ENCODE measurements at regions not wholly inside any gene's neighbourhood (a gene's known extent, or its start where the extent isn't known, plus 50 kb on each side); places are given as distances from the start of the nearest gene placed in this dataset.

DNA sequence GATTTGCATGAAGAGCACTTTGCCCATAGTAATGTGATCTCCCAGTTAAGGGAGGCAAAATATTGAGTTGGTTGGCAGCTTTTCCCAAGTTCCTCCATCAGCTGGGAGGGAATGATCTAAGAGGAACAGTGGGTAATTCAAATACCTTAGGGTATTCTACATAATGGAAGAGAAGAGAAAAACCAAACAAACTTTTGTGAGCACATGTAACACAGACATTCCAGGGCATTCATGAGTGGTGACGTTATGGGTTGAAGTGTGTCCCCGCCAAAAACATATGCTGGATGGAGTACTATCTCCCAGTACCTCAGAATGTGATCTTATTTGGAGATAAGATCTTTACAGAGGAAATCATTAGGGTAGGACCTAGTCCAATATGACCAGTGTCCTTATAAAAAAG, 220.1 kb downstream of the FOXO1 start:
- DNase-seq (ENCODE audit: low read depth), result peak; percentile 85

DNA sequence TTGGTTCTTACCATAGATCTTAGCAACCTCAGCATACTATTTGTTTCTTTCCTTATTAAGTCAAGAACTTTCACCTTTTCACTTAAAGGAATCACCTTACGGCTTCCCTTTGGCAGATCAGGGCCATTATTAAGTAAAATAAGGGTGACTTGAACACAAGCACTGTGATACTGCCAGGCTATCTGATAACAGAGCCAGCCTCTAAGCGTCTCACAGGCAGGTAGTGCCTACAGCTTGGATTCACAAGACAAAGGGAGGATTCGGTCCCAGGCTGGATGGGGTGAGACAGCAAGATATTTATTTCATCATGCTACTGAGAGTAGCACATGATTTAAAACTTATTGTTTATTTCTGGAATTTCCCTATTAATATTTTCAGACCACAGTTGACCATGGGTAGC, 218.6 kb downstream of the FOXO1 start:
- DNase-seq (ENCODE audit: low read depth), result no peak

DNA sequence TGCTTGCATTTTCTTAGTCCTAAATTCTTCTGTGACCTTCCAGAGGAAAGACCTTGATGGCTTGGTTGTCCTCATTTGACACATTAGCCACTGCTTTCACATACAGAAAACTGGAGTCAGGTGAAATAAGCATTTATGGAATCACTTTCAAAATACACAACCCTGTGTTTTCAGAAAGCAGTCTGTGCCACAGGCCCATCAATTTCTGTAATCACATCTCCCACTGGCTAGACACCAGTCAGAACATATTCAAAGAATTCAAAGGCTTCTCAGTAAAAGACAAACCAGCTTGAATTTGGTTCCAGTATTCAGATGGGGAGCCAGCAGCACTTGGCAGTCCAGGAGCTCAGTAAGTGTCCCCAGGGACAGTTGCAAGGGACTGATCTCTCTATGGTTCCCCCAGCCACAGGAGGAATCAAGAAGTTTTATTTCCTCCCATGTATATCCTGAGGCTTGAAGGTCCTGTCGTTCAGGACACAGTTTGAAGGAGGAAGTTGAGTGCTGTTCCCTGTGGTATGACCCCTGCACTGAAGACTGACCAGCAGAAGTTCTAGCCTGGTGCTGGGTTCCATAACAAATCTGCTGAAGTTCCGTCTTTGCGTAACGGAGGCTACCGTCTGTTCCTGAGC, 214.3 kb downstream of the FOXO1 start:
- no peak for DNase-seq (ENCODE audit: low read depth)

DNA sequence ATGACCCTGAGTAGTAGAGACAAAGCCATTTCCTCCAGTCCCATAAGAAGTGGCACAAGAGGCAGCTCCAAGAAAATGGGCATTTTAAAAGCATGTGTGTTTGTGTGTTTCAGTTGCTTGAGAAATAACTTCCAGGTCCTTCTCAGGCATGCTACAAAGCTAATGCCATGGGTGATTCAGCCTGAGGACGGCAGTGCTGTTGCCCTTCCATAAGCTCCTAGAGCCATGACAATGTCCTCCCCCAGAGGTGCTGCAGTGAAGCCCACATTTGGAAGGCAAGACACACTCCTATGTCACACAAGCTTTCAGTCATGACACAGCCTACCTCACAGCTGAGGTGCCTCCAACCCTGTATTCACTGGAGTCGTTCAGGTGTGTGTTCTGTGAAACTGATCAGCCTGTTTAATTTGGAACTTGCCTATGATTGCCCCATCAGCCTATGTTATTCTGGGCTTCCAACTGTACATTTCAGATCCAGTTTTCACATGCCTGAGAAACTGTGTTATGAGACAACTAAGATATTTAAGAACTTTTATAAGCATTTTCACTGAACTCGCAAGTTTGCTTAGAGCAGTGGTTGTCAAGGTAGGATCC, 213.6 kb downstream of the FOXO1 start:
- peak; percentile 39 for DNase-seq (ENCODE audit: low read depth)

DNA sequence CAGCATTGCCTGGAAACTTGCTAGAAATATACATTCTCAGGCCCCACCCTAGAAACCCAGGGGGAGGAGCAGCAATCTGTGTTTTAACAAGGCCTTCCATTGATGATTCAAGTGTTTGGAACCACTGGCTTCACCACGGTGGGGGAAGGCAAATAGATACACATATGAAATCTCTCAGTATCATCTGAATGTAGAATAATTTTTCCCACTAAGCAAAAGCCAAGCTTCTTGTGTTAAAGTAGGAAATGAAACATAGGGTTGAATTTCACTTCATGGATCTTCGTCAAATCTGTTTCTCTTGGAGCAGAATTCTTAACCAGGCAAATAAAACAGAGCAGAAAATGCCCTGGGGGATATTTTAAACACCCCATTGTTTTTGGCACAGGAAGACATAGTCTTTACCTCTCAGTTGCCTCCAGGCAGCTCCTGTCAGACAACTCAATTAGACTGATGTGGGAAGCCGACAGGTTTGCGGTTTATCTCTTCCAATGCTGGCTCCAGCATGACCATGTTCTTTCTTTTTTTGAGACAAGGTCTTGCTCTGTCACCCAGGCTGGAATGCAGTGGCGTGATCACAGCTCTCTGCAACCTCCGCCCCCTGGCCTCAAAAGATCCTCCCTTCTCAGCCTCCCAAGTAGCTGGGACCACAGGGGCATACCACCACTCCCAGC, 213.0 kb downstream of the FOXO1 start:
- peak; percentile 97 for DNase-seq (ENCODE audit: low read depth)

DNA sequence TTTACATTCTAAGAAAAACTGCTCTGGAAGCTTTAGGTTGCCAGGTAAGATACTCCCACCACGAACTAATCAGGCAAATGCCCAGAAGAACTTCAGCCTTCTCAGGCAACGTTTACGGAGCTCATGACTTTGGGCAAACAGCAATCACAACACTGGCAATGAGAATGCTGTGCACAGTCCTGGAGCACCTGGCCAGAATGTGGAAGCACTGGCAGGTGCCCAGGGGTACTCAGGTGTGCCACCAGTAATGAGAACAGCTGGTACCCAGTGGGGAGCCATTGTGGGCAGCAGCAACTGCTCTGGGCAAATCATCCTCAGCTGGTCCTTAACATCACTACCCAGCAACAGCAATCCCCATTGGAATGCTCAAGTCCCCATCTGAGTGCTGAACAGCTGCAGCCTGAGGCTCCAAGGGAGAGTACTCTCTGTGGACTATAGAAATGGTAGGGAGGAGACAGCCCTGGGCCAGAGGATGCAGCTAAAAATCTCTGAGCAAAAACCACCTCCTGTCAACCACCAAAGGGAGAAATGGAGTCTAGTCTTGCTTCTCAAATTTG, 210.0 kb downstream of the FOXO1 start:
- no peak for DNase-seq (ENCODE audit: low read depth)

DNA sequence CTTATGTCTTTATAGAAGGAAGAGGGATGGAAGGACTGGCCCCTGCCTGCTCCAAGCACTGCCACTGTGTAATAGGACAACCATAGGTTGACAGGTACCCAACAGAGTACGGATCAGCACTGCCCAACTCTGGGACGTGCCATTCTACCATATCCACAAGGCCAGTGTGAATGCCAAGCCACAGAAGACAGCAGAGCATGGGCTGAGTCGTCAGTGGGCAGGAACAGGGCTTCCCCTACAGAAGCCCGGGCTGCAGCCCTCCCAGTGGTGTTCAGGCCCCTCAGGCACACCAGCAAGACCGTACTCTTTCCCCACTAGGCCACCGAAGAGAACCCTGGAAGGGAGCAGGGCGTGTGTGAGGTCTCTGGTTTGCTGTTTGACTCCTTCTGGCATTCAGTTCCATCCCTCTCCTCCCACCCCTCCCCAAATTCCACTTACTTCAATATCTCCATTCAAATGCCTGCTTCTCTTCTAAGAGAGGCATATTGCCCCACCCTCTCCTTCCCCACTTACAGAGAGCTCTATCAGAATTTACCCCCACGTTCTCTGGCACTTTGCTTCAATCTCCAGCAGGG, 209.4 kb downstream of the FOXO1 start:
- no peak for DNase-seq (ENCODE audit: low read depth)

DNA sequence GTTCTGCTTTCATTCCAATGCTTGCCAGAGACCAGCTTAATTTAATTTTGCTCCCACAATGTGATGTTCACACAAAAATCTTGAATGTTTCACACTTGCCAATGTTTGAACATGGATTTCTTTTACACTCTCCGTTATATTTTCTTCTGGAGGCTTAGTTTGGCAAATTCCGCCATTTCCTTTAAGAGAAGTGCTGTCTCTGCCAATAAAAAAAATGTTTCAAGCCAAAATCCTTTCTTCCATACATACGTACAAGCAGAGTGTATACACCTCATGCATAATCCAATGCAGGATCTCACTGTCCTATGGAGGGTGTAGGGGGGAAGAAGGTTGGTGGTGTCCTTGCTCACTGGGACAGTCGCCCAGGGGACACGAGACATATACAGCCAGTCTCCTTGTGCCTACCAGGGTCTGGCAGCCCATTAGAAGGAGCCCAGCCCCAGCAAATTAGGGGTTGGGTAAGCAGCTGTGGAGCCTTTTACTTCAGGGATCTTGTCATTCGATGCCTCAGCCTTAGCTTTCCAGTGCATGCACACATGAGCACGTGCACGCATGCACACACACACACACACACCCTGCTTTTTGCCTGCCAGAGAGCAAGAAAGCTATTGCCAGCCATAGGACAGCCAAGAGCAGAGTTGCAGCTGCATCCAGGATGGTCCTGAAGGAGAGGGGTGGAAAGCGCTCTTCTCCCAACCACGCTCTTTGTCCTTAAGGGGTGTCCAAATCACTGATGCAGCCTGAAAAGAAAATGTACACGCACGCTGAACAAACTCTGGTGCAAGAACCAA, 208.3 kb downstream of the FOXO1 start:
- DNase-seq (ENCODE audit: low read depth), result no peak

DNA sequence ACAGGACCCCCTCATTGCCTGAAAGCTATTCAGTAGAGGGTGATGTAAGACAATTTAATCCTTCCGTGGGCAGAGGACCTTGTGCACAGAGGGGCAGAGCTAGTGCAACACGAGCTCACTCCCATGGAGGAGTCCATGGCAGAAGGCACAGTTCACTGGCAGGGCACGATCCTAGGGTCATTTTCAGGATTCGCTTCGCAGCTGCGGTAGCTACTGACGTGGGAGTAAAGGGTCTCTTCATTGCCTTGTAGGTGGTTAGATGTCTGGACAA, 207.8 kb downstream of the FOXO1 start:
- no peak for DNase-seq (ENCODE audit: low read depth)

DNA sequence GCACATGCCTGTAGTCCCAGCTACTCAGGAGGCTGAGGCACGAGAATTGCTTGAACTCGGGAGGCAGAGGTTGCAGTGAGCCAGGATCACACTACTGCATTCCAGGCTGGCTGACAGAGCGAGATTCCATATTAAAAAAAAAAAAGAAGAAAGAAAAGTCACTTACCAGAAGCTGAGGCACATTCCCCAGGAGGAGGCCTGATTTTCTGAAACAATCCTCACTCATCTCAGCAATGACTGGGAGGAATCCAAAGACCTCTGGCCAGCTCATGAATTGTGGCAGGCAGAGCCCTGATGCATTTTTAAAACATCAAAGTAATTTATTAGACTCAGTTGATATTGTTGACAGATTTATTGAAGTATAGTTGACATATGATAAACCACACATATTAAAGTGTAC, 206.3 kb downstream of the FOXO1 start:
- peak; percentile 42 for DNase-seq (ENCODE audit: low read depth)

DNA sequence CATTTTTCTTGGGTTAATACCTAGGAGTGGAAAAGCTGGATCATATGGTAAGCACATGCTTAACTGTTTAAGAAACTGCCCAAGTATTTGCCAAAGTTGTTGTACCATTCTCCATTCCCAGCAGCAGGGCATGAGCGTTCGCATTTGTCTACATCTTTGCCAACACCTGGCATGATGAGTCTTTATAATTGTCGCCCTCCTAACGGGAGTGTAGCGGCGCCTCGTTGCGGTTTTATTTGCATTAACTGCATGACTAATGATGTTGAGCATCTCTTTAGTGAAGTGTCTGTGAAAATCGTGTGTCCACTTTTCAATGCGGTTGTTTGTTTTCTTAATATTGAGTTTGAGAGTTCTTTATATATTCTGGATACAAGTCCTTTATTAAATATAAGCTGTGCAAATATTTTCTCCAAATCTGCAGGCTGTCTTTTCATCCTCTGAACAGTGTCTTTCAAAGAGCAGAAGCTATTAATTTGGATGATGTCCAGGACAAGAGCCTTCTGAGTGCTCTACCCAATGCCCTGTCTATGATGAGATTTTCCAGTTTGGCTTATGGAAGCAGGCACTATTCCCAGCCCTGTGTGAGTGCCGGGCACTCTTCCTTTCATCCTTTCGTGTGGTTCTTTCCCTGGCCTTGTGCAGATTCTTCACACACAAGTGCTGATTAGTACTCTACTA, 202.0 kb downstream of the FOXO1 start:
- no peak for DNase-seq (ENCODE audit: low read depth)

DNA sequence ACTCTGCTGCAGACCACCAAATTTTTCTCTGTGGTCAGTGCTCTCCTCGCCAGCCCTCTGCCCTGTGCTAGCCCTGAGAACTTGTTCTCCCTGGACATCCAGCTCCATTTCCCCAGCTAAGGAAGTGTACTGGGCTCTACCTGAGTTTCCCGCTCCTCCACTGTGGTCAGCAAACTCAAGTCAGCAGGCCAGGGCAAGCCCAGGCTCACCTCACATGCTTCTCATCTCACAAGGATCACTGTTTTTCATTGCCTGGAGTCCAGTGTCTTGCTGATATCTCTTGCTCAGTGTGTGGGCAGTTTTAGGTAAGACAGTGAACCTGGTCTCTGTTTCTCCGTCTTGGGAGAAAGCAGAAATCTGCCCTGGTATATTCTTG, 201.4 kb downstream of the FOXO1 start:
- DNase-seq (ENCODE audit: low read depth), result no peak

DNA sequence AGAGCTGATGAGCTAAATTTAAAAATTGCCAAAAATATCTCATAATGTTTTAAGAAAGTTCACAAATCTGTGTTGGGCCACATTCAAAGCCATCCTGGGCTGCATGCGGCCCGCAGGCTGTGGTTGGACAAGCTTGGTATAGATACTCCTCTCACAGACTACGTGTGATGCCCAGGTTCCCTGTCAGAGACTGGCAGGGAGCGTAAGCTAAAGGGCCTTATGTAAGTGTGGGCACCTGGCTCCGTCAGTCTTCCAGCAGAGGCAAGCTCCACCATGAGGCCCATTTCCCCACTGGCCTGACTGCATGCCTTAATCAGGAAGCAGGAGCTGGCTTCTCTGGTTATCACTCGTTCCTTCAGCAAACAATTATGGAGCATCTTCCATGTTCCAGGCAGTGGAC, 200.2 kb downstream of the FOXO1 start:
- DNase-seq (ENCODE audit: low read depth), result no peak

DNA sequence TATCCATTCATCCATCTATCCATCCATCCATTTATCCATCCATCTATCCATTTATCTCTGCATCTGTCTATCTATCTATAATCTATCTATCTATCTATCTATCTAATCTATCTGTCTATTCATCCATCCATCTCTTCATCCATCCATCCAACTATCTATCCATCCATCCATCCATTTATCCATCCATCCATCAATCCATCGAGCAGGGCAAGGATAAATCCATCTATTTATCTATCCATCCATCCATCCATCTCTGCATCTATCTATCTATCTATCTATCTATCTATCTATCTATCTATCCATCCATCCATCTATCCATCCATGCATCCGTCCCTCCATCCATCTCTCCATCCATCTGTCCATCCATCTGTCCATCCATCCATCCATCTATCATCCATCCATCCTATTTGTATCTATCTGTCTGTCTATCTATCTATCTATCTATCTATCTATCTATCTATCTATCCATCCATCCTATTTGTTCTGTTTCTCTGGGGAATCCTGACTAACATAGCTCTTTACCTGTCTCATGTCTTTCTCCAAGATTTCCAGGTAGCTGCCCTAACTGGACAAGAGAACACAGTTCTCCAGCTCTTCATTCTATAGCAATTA, 198.1 kb downstream of the FOXO1 start:
- no peak for DNase-seq (ENCODE audit: low read depth)

DNA sequence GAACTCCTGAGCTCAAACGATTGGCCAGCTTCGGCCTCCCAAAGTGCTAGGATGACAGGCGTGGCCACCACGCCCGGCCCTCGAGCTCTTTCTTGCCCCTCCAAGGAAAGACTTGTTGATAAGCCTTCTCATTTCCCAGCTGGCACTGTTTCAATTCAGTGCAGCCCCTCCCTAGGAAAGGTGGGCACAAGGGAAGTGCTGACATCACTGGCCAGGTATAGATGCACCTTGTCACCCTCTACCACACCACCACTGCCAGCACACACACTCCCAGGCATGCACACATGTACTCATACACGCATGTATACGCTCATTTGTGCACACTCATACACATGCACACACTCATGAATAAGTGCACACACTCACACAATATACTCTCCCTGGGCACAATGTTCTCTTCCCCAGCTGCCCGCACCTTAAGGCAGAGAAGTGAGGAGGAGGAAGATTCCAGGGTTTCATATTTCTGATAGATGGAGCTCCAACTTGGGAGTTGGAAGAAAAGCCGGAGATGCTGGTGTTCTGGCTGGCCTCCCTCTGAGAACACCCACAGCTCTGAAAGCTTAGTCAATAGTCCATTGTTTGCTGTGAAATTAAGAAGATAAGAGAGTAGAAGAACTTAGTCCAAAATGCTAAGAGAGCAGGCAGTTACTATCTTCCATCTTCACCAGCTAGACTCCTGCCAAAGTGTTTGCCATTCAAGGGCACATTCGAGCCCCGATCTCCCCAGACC, 196.7 kb downstream of the FOXO1 start:
- DNase-seq (ENCODE audit: low read depth), result no peak

DNA sequence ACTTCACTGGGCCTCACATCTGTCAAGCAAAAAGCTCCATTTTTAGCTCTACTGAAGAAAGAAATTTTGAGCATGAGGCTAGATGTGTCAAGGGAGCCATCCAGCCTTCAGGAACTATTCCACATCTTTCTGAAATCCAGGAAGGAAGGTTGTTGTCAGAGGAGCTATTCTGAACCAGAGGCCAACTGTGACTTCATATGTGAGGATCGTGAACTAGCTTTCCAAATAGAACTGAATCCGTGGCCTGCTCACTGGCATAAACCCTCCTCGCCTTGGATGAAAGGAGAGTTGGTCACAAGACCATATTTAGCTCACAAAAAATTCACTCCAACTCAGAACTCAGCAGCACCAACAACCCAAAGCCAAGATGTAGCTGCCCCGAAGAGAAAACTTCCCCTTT, 195.8 kb downstream of the FOXO1 start:
- no peak for DNase-seq (ENCODE audit: low read depth)

DNA sequence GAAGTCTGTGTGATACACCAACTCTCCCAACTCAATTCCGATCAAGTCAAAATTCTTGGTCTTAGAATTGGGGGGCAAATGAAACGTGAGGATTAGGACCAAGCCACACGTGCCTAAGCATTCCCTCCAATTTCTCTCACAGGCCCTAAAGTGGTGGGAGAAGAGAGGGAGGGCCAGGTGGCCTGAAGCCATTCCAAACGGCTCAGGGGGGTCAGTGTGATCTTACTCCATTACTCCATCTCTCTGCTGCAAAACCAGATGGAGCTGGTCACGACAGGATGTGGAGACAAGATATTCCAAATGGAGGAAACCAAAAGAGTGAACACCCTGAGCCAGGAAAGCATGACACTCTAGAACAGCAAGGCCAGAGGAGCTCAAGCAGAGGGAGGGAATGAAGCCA, 195.4 kb downstream of the FOXO1 start:
- no peak for DNase-seq (ENCODE audit: low read depth)

DNA sequence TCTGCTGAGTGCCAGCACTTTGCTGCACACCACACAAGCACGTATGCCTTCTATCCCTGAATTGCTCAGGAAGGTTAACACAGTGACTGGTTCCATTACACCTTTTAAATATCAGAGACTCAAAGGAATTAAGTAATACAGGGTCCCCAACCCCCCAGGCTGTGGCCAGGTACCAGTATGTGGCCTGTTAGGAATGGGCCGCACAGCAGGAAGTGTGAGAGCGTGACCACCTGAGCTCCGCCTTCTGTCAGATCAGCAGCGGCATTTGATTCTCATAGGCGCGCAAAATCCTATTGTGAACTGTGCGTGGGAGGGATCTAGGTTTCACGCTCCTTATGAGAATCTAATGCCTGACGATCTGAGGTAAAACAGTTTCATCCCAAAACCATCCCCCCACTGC, 194.5 kb downstream of the FOXO1 start:
- no peak for DNase-seq (ENCODE audit: low read depth)

DNA sequence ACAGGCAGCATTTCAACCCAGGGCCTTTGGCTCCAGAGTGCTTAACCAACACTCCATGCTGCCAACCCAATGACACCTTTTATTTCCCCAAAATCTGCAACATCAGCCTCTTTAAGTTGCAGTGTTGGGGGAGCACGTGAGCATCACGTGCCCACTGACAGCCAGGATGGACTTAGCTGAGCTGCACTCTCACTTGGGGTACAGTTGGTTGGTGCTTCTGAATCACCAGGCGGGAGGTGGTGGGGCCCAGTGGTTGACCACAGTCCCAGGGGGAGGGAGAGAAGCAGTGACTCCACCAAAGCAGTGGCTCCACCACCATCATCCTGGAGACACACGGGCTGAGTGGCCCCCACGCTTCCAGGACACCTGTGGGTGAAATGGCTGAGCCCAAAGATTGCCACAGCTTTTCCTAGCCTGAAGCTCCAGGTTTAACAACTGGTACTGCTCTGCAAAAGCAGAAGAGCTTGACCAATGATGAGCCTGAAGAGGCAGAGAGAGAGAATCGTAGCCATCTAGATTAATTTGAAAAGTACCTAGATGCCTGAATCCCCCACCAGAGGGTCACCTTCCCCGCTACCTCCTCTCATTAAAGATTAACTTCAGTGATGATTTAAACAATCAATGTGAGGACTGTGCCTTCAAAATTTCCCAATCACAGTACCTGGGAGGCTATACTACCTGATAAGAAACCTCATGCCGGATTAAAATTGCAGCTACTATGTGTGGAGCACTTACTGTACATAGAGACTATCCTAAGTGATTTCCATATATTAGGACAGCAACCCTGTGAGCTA, 193.8 kb downstream of the FOXO1 start:
- DNase-seq (ENCODE audit: low read depth), result no peak

DNA sequence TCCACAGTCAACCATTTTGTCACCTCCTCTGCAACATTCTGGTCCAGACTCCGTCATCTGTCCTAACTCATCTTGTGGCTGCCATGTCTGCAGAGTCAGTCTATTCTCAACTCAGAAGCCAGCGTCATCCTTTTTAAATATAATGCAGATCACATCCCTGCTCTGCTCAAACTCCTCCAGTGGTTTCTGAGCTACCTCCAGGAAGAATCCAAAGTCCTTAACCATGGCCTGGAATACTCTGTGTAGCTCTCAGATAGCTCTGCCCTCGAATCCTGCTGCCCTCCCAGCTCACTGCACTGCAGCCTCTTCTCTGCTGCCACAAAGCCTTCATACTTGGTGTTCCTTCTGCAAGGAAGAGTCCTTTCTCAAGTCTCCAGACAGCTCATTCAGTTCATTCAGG, 190.8 kb downstream of the FOXO1 start:
- no peak for DNase-seq (ENCODE audit: low read depth)
